HepG2 (cell line): ENCODE measurements at regions not wholly inside any gene's neighbourhood (a gene's known extent, or its start where the extent isn't known, plus 50 kb on each side); places are given as distances from the start of the nearest gene placed in this dataset.

Source experiments
- ATAC-seq: fragments of 200-7000 bp; cut with Tn5 transposase; 3 replicates; pipeline ENCODE4 v1.9.1; 2020; ENCODE audit warnings: mild to moderate bottlenecking, moderate library complexity
- BruUV-seq: library from RNA; stranded (reverse); fragments of 400-500 nt; replicated peaks from 2 replicates; lab custom pipeline; 2021; lab: Mats Ljungman, UMichigan
- CTCF ChIA-PET: fragments of 300-600 bp; formaldehyde crosslinking; extraction: SDS; loops from one replicate; lab custom pipeline; 2021; ENCODE audit warnings: low total read pairs, inconsistent platforms, low intra/inter-chr PET ratio; lab: Yijun Ruan, JAX
- POLR2A ChIA-PET: fragments of 350-600 bp; sonication (Branson Sonifier 250); formaldehyde crosslinking; loops from one replicate; lab custom pipeline; 2020; ENCODE audit warnings: antibody characterized with exemption, inconsistent platforms; lab: Yijun Ruan, JAX
- DNase-seq: peaks from one replicate; pipeline ENCODE4 v3.0.0-alpha.2; 2015; ENCODE audit warnings: low spot score
- FAIRE-seq: peaks from 3 replicates; lab custom pipeline; 2011; peaks lifted over from hg19 to GRCh38; lab: Jason Lieb, UNC
- H2AFZ ChIP-seq: one replicate; pipeline ENCODE4 v1.6.1; 2011; ENCODE audit warnings: low read length, inconsistent platforms
- H3K27ac ChIP-seq: fragments of 300-600 bp; 3 replicates; pipeline ENCODE4 v1.8.0; 2011; ENCODE audit warnings: mixed run types, mild to moderate bottlenecking, mixed read lengths, low read length, inconsistent platforms; ENCODE audit not compliant: insufficient read depth; ENCODE audit errors: extremely low read length
- H3K27me3 ChIP-seq, 2 experiments: fragments of 200-600 bp in 1 of 2; 2 replicates in 1 of 2; 3 replicates in 1 of 2; pipeline versions ENCODE4 v1.6.0 to v1.8.0; 2011; ENCODE audit warnings: low read length in 2 of 2, mild to moderate bottlenecking in 2 of 2, moderate library complexity in 2 of 2, inconsistent platforms in 1 of 2; ENCODE audit not compliant: insufficient read depth in 2 of 2, control insufficient read depth in 1 of 2
- H3K36me3 ChIP-seq, 2 experiments: fragments of 200-600 bp in 1 of 2; replicated peaks in 1 of 2; 2 replicates in 1 of 2; 3 replicates in 1 of 2; pipeline versions ENCODE4 v1.5.1 to v1.8.0; 2011; ENCODE audit warnings: low read length in 2 of 2, inconsistent platforms in 1 of 2; ENCODE audit not compliant: insufficient read depth in 2 of 2, control insufficient read depth in 1 of 2
- H3K4me1 ChIP-seq: 2 replicates; pipeline ENCODE4 v1.5.1; 2012; ENCODE audit warnings: low read length, inconsistent platforms; ENCODE audit not compliant: insufficient read depth
- H3K4me2 ChIP-seq: 2 replicates; pipeline ENCODE4 v1.6.0; 2011; ENCODE audit warnings: low read depth, low read length, inconsistent platforms
- H3K4me3 ChIP-seq, 3 experiments: fragments of 200-600 bp in 1 of 3; sonication (generic), shearing (Covaris generic) in 1 of 3; replicated peaks in 1 of 3; 2 replicates each; pipeline ENCODE4 v1.5.1; 2011 to 2016; ENCODE audit warnings: low read length in 3 of 3, inconsistent platforms in 2 of 3, low read depth in 2 of 3, mild to moderate bottlenecking in 2 of 3, control low read depth in 1 of 3, mixed read lengths in 1 of 3; ENCODE audit not compliant: insufficient read depth in 1 of 3
- H3K79me2 ChIP-seq: one replicate; pipeline ENCODE4 v1.6.1; 2011; ENCODE audit warnings: low read length, inconsistent platforms; ENCODE audit not compliant: insufficient read depth
- H3K9ac ChIP-seq: 2 replicates; pipeline ENCODE4 v1.6.0; 2011; ENCODE audit warnings: mild to moderate bottlenecking, low read depth, low read length, inconsistent platforms; ENCODE audit not compliant: insufficient read depth
- H3K9me3 ChIP-seq: 2 replicates; pipeline ENCODE4 v1.5.1; 2012; ENCODE audit warnings: mild to moderate bottlenecking, low read length
- H4K20me1 ChIP-seq: 2 replicates; pipeline ENCODE4 v1.6.0; 2011; ENCODE audit warnings: inconsistent platforms, mild to moderate bottlenecking, low read length, moderate library complexity; ENCODE audit not compliant: insufficient read depth
- FOXK2 ChIP-seq: fragments of 450-650 bp; IDR thresholded peaks from 2 replicates; pipeline ENCODE4 v1.6.1; 2016
- LBX2 ChIP-seq: sonication (generic); formaldehyde crosslinking; IDR thresholded peaks from 2 replicates; pipeline ENCODE4 v1.5.0; 2020; ENCODE audit warnings: missing genetic modification reagents, mild to moderate bottlenecking, borderline replicate concordance
- PCBP2 ChIP-seq: fragments of 200-400 bp; formaldehyde crosslinking; optimal IDR thresholded peaks from 2 replicates; pipeline ENCODE3; 2018; ENCODE audit warnings: low read length, low read depth; ENCODE audit not compliant: poor library complexity, severe bottlenecking
- RXRB ChIP-seq: IDR thresholded peaks from 2 replicates; pipeline ENCODE4 v1.6.1; 2016; ENCODE audit warnings: borderline replicate concordance, missing genetic modification reagents, missing compliant biosample characterization
- SETDB1 ChIP-seq: sonication (generic); formaldehyde crosslinking; IDR thresholded peaks from 2 replicates; pipeline ENCODE4 v1.5.1; 2020; ENCODE audit warnings: missing genetic modification reagents, mild to moderate bottlenecking, borderline replicate concordance
- TBX2 ChIP-seq: sonication (generic); formaldehyde crosslinking; IDR thresholded peaks from 2 replicates; pipeline ENCODE4 v1.5.0; 2020; ENCODE audit warnings: missing genetic modification reagents, mild to moderate bottlenecking, borderline replicate concordance
- ZHX2 ChIP-seq, 2 experiments: sonication (generic) in 1 of 2; formaldehyde crosslinking in 1 of 2; IDR thresholded peaks; 2 replicates each; pipeline versions ENCODE4 v1.6.1 to v1.9.0; 2014 to 2022; ENCODE audit warnings: antibody characterized with exemption in 1 of 2, borderline replicate concordance in 1 of 2, inconsistent platforms in 1 of 2, low read depth in 1 of 2, missing genetic modification reagents in 1 of 2
- ZIK1 ChIP-seq: sonication (generic); formaldehyde crosslinking; IDR thresholded peaks from 2 replicates; pipeline ENCODE4 v1.5.0; 2020; ENCODE audit warnings: mild to moderate bottlenecking, low read depth, missing genetic modification reagents, borderline replicate concordance
- ZNF207 ChIP-seq: fragments of 450-650 bp; IDR thresholded peaks from 2 replicates; pipeline ENCODE4 v1.6.1; 2016; ENCODE audit warnings: antibody characterized with exemption, borderline replicate concordance
- ZNF224 ChIP-seq: sonication (generic); formaldehyde crosslinking; IDR thresholded peaks from 2 replicates; pipeline ENCODE4 v1.5.0; 2020; ENCODE audit warnings: mild to moderate bottlenecking, missing genetic modification reagents
- ZNF253 ChIP-seq: sonication (generic); formaldehyde crosslinking; IDR thresholded peaks from 2 replicates; pipeline ENCODE4 v1.8.0; 2022; ENCODE audit warnings: mild to moderate bottlenecking, missing genetic modification reagents, borderline replicate concordance
- ZNF335 ChIP-seq: sonication (generic); formaldehyde crosslinking; IDR thresholded peaks from 2 replicates; pipeline ENCODE4 v1.4.0; 2020; ENCODE audit warnings: missing genetic modification reagents
- ZNF780A ChIP-seq: sonication (generic); formaldehyde crosslinking; IDR thresholded peaks from 2 replicates; pipeline ENCODE4 v1.8.0; 2022; ENCODE audit warnings: mild to moderate bottlenecking, missing genetic modification reagents, moderate library complexity
- ZNF841 ChIP-seq: sonication (generic); formaldehyde crosslinking; IDR thresholded peaks from 2 replicates; pipeline ENCODE4 v1.8.1; 2023; ENCODE audit warnings: missing genetic modification reagents, borderline replicate concordance
- ZSCAN25 ChIP-seq: sonication (generic); formaldehyde crosslinking; IDR thresholded peaks from 2 replicates; pipeline ENCODE4 v1.8.0; 2022; ENCODE audit warnings: mild to moderate bottlenecking, missing genetic modification reagents
- ZSCAN30 ChIP-seq: sonication (generic); formaldehyde crosslinking; IDR thresholded peaks from 2 replicates; pipeline ENCODE4 v1.5.0; 2020; ENCODE audit warnings: mild to moderate bottlenecking, missing genetic modification reagents
- WGBS: methylation state at CpG from one replicate; pipeline ENCODE4 v1.1.6; 2017; ENCODE audit warnings: low lambda C conversion rate; 5-methylcytosine and 5-hydroxymethylcytosine counted together
- in situ Hi-C: cut with HindIII; loops from 2 replicates; pipeline ENCODE4 v1.10.0; 2017; ENCODE audit warnings: low pct_unique_long_range_greater_than_20kb; ENCODE audit not compliant: extremely low pct_ligation_motif_present
- intact Hi-C: fragments of 100-400 bp; cut with micrococcal nuclease; formaldehyde crosslinking; loops from one replicate; pipeline ENCODE4 v1.10.0; 2022; ENCODE audit not compliant: unreplicated experiment
- TF ChIP-seq, protein P1 (sequence below): sonication (generic); formaldehyde crosslinking; IDR thresholded peaks from 2 replicates; pipeline ENCODE4 v1.4.0; 2020; ENCODE audit warnings: missing genetic modification reagents, low read depth, mild to moderate bottlenecking, borderline replicate concordance

- intact Hi-C loops: no loop called here
- ChIA-PET CTCF (no interaction called here), POLR2A (no interaction called here)
- Histone ChIP-seq H3K4me1 (no peaks in the 10 kb centered on the region; the same call in 1 of the 2 replicates), H3K4me3 (no peak overlapping the region), H3K4me2 (no peak overlapping the region), H2AFZ (no peak overlapping the region), H3K9me3 (no peaks in the 10 kb centered on the region), H3K27me3 (no peaks in the 10 kb centered on the region), H4K20me1 (no peaks in the 10 kb centered on the region), H3K9ac (no peak overlapping the region), H3K79me2 (no peaks in the 10 kb centered on the region), H3K36me3 (no peaks in the 10 kb centered on the region), H3K27ac (no peak overlapping the region)
- FAIRE-seq: no peak
- BruUV-seq: no TSS peak
- no peak for DNase-seq
- no peak; the same call in 1 of the 3 replicates for ATAC-seq
- in situ Hi-C loops: no loop called here
- 0% methylated on average over 1 of the region's 1 CpG for WGBS
- no peak for TF ChIP-seq ZNF224 (CRISPR knock-in tag)
- no peak for TF ChIP-seq ZIK1 (CRISPR knock-in tag)
- no peak for TF ChIP-seq ZNF841
- TF ChIP-seq ZHX2 (IDR thresholded peaks at IDR 0.05; ENCODE audit: low read depth): no peak
- no peak for TF ChIP-seq ZHX2 (CRISPR knock-in tag; IDR thresholded peaks at IDR 0.05; ENCODE audit: borderline replicate concordance)
- no peak for TF ChIP-seq SETDB1 (CRISPR knock-in tag)
- TF ChIP-seq, protein P1, sequence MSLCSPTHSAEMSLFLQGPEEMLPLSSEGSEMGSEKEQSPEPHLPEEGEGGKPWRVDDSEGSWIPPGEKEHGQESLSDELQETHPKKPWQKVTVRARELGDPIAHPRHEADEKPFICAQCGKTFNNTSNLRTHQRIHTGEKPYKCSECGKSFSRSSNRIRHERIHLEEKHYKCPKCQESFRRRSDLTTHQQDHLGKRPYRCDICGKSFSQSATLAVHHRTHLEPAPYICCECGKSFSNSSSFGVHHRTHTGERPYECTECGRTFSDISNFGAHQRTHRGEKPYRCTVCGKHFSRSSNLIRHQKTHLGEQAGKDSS (CRISPR knock-in tag): no peak
- no peak for TF ChIP-seq ZSCAN25 (CRISPR knock-in tag)
- no peak for TF ChIP-seq ZNF207
- TF ChIP-seq ZSCAN30 (CRISPR knock-in tag): no peak
- no peak for TF ChIP-seq TBX2
- TF ChIP-seq ZNF780A (CRISPR knock-in tag): no peak
- no peak for TF ChIP-seq LBX2 (CRISPR knock-in tag)
- TF ChIP-seq PCBP2: no peak
- TF ChIP-seq ZNF335 (CRISPR knock-in tag): no peak
- no peak for TF ChIP-seq RXRB (CRISPR knock-in tag)
- no peak for TF ChIP-seq ZNF253 (CRISPR knock-in tag)
- no peak for TF ChIP-seq FOXK2
These were observed 62.5 kb upstream of the HOPX start for GRCh38 chr4:56743550-56743949.
